SK-N-SH (cell line): ENCODE measurements at regions not wholly inside any gene's neighbourhood (a gene's known extent, or its start where the extent isn't known, plus 50 kb on each side); places are given as distances from the start of the nearest gene placed in this dataset.
"Not testable (repeated sequence)": the region's sequence is repeated elsewhere in the genome, so short reads cannot be mapped to it uniquely, and the experiment has no call there.

Experiments
- CTCF ChIA-PET: fragments of 300-600, 350-600 bp; formaldehyde crosslinking; extraction: SDS; loops from one replicate; lab custom pipeline; 2021; lab: Yijun Ruan, JAX
- POLR2A ChIA-PET: fragments of 350-600 bp; sonication (Branson Sonifier 250); formaldehyde crosslinking; extraction: SDS; loops from one replicate; lab custom pipeline; 2020; ENCODE audit warnings: antibody characterized with exemption, inconsistent platforms; lab: Yijun Ruan, JAX
- DNase-seq: peaks from one replicate; pipeline ENCODE4 v3.0.0; 2012
- H2AFZ ChIP-seq: fragments of 200-600 bp; sonication (generic); 2 replicates; pipeline ENCODE4 v1.8.1; 2016; ENCODE audit warnings: antibody characterized with exemption, mild to moderate bottlenecking, low read depth
- H3F3A ChIP-seq: fragments of 200-600 bp; sonication (generic); replicated peaks from 2 replicates; pipeline ENCODE3; 2016; ENCODE audit warnings: antibody characterized with exemption, mild to moderate bottlenecking; ENCODE audit not compliant: insufficient read depth
- H3K27ac ChIP-seq, 2 experiments: fragments of 200-500 bp in 1 of 2; fragments of 200-600 bp in 1 of 2; sonication (Bioruptor generic) in 1 of 2; sonication (generic), shearing (Covaris generic) in 1 of 2; 2 replicates each; pipeline versions ENCODE4 v1.5.1 to v1.6.1; 2014 to 2016; ENCODE audit warnings: low read depth in 2 of 2, inconsistent platforms in 1 of 2, low read length in 1 of 2, mild to moderate bottlenecking in 1 of 2, mixed read lengths in 1 of 2
- H3K27me3 ChIP-seq: fragments of 200-600 bp; sonication (generic), shearing (Covaris generic); 2 replicates; pipeline ENCODE4 v1.6.1; 2016; ENCODE audit warnings: mixed run types; ENCODE audit not compliant: insufficient read depth
- H3K36me3 ChIP-seq, 2 experiments: fragments of 200-500 bp in 1 of 2; fragments of 200-600 bp in 1 of 2; sonication (Bioruptor generic) in 1 of 2; sonication (generic) in 1 of 2; replicated peaks in 1 of 2; 2 replicates each; pipeline versions ENCODE3 to v1.5.1; 2014 to 2016; ENCODE audit warnings: low read length in 1 of 2, mild to moderate bottlenecking in 1 of 2; ENCODE audit not compliant: insufficient read depth in 2 of 2, control insufficient read depth in 1 of 2
- H3K4me1 ChIP-seq, 2 experiments: fragments of 200-500 bp in 1 of 2; fragments of 200-600 bp in 1 of 2; sonication (Bioruptor generic) in 1 of 2; sonication (generic), shearing (Covaris generic) in 1 of 2; 2 replicates each; pipeline versions ENCODE4 v1.5.1 to v1.6.1; 2014 to 2016; ENCODE audit warnings: low read depth in 1 of 2, low read length in 1 of 2, mixed run types in 1 of 2; ENCODE audit not compliant: insufficient read depth in 2 of 2, control insufficient read depth in 1 of 2
- H3K4me2 ChIP-seq: fragments of 200-600 bp; sonication (generic), shearing (Covaris generic); 2 replicates; pipeline ENCODE4 v1.6.1; 2017; ENCODE audit warnings: mixed run types
- H3K4me3 ChIP-seq, 2 experiments: fragments of 200-500 bp in 1 of 2; fragments of 200-600 bp in 1 of 2; sonication (Bioruptor generic) in 1 of 2; sonication (generic), shearing (Covaris generic) in 1 of 2; 2 replicates each; pipeline versions ENCODE4 v1.5.1 to v1.8.1; 2014 to 2016; ENCODE audit warnings: low read depth in 2 of 2, inconsistent platforms in 1 of 2, low read length in 1 of 2, mild to moderate bottlenecking in 1 of 2, mixed read lengths in 1 of 2, moderate library complexity in 1 of 2
- H3K79me2 ChIP-seq: fragments of 200-600 bp; sonication (generic); 2 replicates; pipeline ENCODE4 v1.8.1; 2017; ENCODE audit warnings: mild to moderate bottlenecking; ENCODE audit not compliant: insufficient read depth
- H3K9ac ChIP-seq: fragments of 200-600 bp; sonication (generic); 2 replicates; pipeline ENCODE4 v1.6.1; 2017; ENCODE audit warnings: mixed run types
- H3K9me2 ChIP-seq: fragments of 200-600 bp; sonication (generic); 2 replicates; pipeline ENCODE4 v1.6.1; 2017; ENCODE audit warnings: mixed run types
- H3K9me3 ChIP-seq: fragments of 200-600 bp; sonication (generic); 2 replicates; pipeline ENCODE4 v1.6.1; 2017; ENCODE audit warnings: mixed run types, mild to moderate bottlenecking, moderate library complexity
- H4K20me1 ChIP-seq: fragments of 200-600 bp; sonication (generic); 2 replicates; pipeline ENCODE4 v1.6.1; 2017; ENCODE audit warnings: mild to moderate bottlenecking, mixed run types; ENCODE audit not compliant: insufficient read depth
- CHD2 ChIP-seq: fragments of 150-350 bp; IDR thresholded peaks from 2 replicates; pipeline ENCODE4 v1.6.1; 2018; ENCODE audit warnings: low read length; ENCODE audit not compliant: partially characterized antibody
- CTCF ChIP-seq: fragments of 200-600 bp; sonication (generic); IDR thresholded peaks from 2 replicates; pipeline ENCODE4 v1.6.1; 2017; ENCODE audit warnings: antibody characterized with exemption, mild to moderate bottlenecking, moderate library complexity
- GABPA ChIP-seq: IDR thresholded peaks from 2 replicates; pipeline ENCODE4 v1.4.0; 2012; ENCODE audit warnings: low read depth, mild to moderate bottlenecking
- JUND ChIP-seq: IDR thresholded peaks from 2 replicates; pipeline ENCODE4 v1.4.0; 2012
- MAX ChIP-seq: IDR thresholded peaks from 2 replicates; pipeline ENCODE4 v1.4.0; 2012; ENCODE audit warnings: low read depth
- MEF2A ChIP-seq: IDR thresholded peaks from 2 replicates; pipeline ENCODE4 v1.4.0; 2012; ENCODE audit warnings: low read depth, borderline replicate concordance
- MXI1 ChIP-seq: IDR thresholded peaks from 2 replicates; pipeline ENCODE4 v1.6.1; 2012; ENCODE audit warnings: mild to moderate bottlenecking, low read depth, low read length, improper control_type of control experiment
- NFIC ChIP-seq: IDR thresholded peaks from 2 replicates; pipeline ENCODE4 v1.4.0; 2012; ENCODE audit warnings: borderline replicate concordance
- NRF1 ChIP-seq: IDR thresholded peaks from 2 replicates; pipeline ENCODE4 v1.6.1; 2012; ENCODE audit warnings: low read depth, mild to moderate bottlenecking, low read length
- POLR2AphosphoS5 ChIP-seq: IDR thresholded peaks from 2 replicates; pipeline ENCODE4 v1.6.1; 2012; ENCODE audit warnings: low read depth, low read length
- REST ChIP-seq: IDR thresholded peaks from 2 replicates; pipeline ENCODE4 v1.6.1; 2012; ENCODE audit warnings: mild to moderate bottlenecking, low read depth, low read length, moderate library complexity
- RXRA ChIP-seq: IDR thresholded peaks from 2 replicates; pipeline ENCODE4 v1.4.0; 2012; ENCODE audit warnings: low read depth, mild to moderate bottlenecking, borderline replicate concordance
- TCF12 ChIP-seq: IDR thresholded peaks from 2 replicates; pipeline ENCODE4 v1.4.0; 2012
- WGBS: methylation state at CpG from one replicate; pipeline ENCODE4 v1.1.6; 2017; ENCODE audit warnings: low lambda C conversion rate; 5-methylcytosine and 5-hydroxymethylcytosine counted together

GRCh38 chr10:38226385-38226784, 132.2 kb downstream of the ZNF37A start:
- Histone ChIP-seq H3K27ac (no peak overlapping the region), H3K9ac (no peak overlapping the region)

DNA sequence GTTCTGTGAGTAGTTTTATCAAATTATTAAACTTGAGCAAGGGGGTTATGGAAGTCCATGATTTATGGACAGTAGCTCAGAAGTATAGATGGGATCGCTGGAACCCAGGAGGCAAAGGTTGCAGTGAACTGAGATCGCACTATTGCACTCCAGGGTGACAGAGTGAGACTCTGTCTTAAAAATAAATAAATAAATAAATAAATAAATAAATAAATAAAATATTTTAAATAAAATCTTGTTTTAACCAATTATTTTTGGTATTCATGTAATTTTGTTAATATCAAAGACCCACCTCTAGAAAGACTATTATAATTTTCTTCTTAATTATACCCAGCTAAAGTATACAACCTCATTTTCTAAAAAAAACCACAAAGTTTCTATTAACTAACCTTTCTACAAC, 134.3 kb downstream of the ZNF37A start:
- no peaks in the 10 kb centered on the region for H3K9me2 ChIP-seq
- no peaks in the 10 kb centered on the region for H3K4me1 ChIP-seq
- H3K36me3 ChIP-seq = no peaks in the 10 kb centered on the region
- H3F3A ChIP-seq = no peaks in the 10 kb centered on the region
- WGBS = 5% methylated on average over 2 of the region's 2 CpGs
- no peak overlapping the region for H2AFZ ChIP-seq
- no peak overlapping the region for H3K4me2 ChIP-seq
- H4K20me1 ChIP-seq = no peaks in the 10 kb centered on the region
- no peak overlapping the region for H3K9ac ChIP-seq
- ChIA-PET CTCF (no interaction called here), POLR2A (interaction anchor here (0.6 kb wide), 1 partner anchor 491 kb away, joined by 3 read pairs; no protein-coding TSS in a partner anchor)
- H3K27ac ChIP-seq = no peak overlapping the region
- no peaks in the 10 kb centered on the region; the same call in 1 of the 2 replicates for H3K79me2 ChIP-seq
- H3K4me3 ChIP-seq = no peak overlapping the region
- no peak for TF ChIP-seq CHD2
- no peak for TF ChIP-seq RXRA
- no peak for TF ChIP-seq NRF1
- no peak for TF ChIP-seq POLR2AphosphoS5
- no peak for TF ChIP-seq NFIC
- no peak for TF ChIP-seq MXI1
- TF ChIP-seq CTCF = no peak
- no peak for TF ChIP-seq MAX
- TF ChIP-seq GABPA = no peak
- no peak for TF ChIP-seq REST
- TF ChIP-seq JUND = no peak
- TF ChIP-seq MEF2A = no peak
- no peaks in the 10 kb centered on the region for H3K27me3 ChIP-seq
- no peak for DNase-seq
- H3K9me3 ChIP-seq = no peaks in the 10 kb centered on the region

More at GRCh38 chr10:38226385-38226784, 132.2 kb downstream of the ZNF37A start:
- Histone ChIP-seq H3K9me3 (no peaks in the 10 kb centered on the region), H2AFZ (no peak overlapping the region), H3K36me3 (no peaks in the 10 kb centered on the region), H4K20me1 (no peaks in the 10 kb centered on the region), H3K4me3 (no peak overlapping the region), H3K4me2 (no peak overlapping the region), H3K79me2 (no peaks in the 10 kb centered on the region; the same call in 1 of the 2 replicates), H3K9me2 (no peaks in the 10 kb centered on the region), H3K4me1 (no peaks in the 10 kb centered on the region), H3K27me3 (no peaks in the 10 kb centered on the region), H3F3A (no peaks in the 10 kb centered on the region)
- DNase-seq = no peak
- POLR2A ChIA-PET = no interaction called here
- CTCF ChIA-PET = no interaction called here
- TF ChIP-seq TCF12 (no peak), MAX (no peak)
- 4% methylated on average over 2 of the region's 2 CpGs for WGBS

DNA sequence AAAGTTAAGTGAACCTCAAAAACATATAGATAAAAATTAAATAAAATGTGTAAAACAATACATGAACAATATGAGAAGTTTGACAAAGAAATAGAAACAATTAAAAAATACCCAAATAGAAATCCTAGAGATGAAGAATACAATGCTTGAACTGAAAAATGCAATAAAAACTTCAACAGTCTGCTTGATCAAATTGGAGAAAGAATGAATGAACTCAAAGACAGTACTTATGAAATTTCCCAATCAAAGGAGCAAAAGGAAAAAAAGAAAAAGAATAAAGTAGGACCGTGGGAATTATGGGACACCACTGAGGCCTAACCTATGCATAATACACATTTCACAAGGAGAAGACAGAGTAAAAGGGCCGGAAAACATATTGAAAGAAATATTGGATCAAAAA, 144.3 kb downstream of the ZNF37A start:
- CTCF ChIA-PET = not testable (repeated sequence)

More for the DNA sequence above, 144.3 kb downstream of the ZNF37A start:
- H3K4me3 ChIP-seq, H3K27me3 ChIP-seq, POLR2A ChIA-PET, H3F3A ChIP-seq, H3K9ac ChIP-seq, H3K4me2 ChIP-seq, DNase-seq, H3K27ac ChIP-seq, H4K20me1 ChIP-seq, H3K4me1 ChIP-seq, H2AFZ ChIP-seq, H3K9me2 ChIP-seq, H3K9me3 ChIP-seq, H3K79me2 ChIP-seq, H3K36me3 ChIP-seq: not testable (repeated sequence)
- WGBS = 0% methylated on average over 2 of the region's 2 CpGs
